Stimulated activated CD8-positive, alpha-beta memory T cell treated with anti-CD3 and anti-CD28 coated beads, Interleukin-7, amount 100 ng/mL, for 4 hours (primary cell): ENCODE measurements at regions not wholly inside any gene's neighbourhood (a gene's known extent, or its start where the extent isn't known, plus 50 kb on each side); places are given as distances from the start of the nearest gene placed in this dataset.
"Not testable (repeated sequence)": the region's sequence is repeated elsewhere in the genome, so short reads cannot be mapped to it uniquely, and the experiment has no call there.

Source experiments
- DNase-seq, 2 donors: peaks; one replicate each; pipeline ENCODE4 v3.0.0-alpha.2; 2020; ENCODE audit warnings: low read depth in 2 of 2

- no peak for DNase-seq
Observed at GRCh38 chr18:10351219-10351818, 103.1 kb upstream of the APCDD1 start.

GRCh38 chr18:10351858-10352257, 102.6 kb upstream of the APCDD1 start:
- DNase-seq, result no peak

GRCh38 chr18:10352671-10353070, 101.8 kb upstream of the APCDD1 start:
- no peak for DNase-seq

GRCh38 chr18:10353791-10354190, 100.6 kb upstream of the APCDD1 start:
- DNase-seq, result no peak

GRCh38 chr18:10354241-10354811, 100.1 kb upstream of the APCDD1 start:
- DNase-seq, result no peak

- DNase-seq, result no peak
Observed at GRCh38 chr18:10354890-10355289, 99.5 kb upstream of the APCDD1 start.

GRCh38 chr18:10356999-10357398, 97.4 kb upstream of the APCDD1 start:
- not testable (repeated sequence) for DNase-seq

- no peak for DNase-seq
Observed at GRCh38 chr18:10361660-10362059, 92.8 kb upstream of the APCDD1 start.

GRCh38 chr18:10365021-10365500, 89.4 kb upstream of the APCDD1 start:
- DNase-seq, result no peak

GRCh38 chr18:10365901-10366300, 88.5 kb upstream of the APCDD1 start:
- DNase-seq, result no peak

GRCh38 chr18:10367836-10368235, 86.6 kb upstream of the APCDD1 start:
- DNase-seq, result no peak

- DNase-seq, result no peak
Observed at GRCh38 chr18:10368456-10369453, 85.7 kb upstream of the APCDD1 start.

- DNase-seq, result no peak
Observed at GRCh38 chr18:10370716-10371115, 83.7 kb upstream of the APCDD1 start.

- no peak for DNase-seq
Observed at GRCh38 chr18:10371165-10371564, 83.3 kb upstream of the APCDD1 start.

GRCh38 chr18:10374195-10374594, 80.2 kb upstream of the APCDD1 start:
- DNase-seq, result no peak

- no peak for DNase-seq
Observed at GRCh38 chr18:10374636-10375293, 79.7 kb upstream of the APCDD1 start.

- DNase-seq, result no peak
Observed at GRCh38 chr18:10376731-10377130, 77.7 kb upstream of the APCDD1 start.

GRCh38 chr18:10377956-10378355, 76.5 kb upstream of the APCDD1 start:
- no peak for DNase-seq

- DNase-seq, result no peak
Observed at GRCh38 chr18:10378688-10379420, 75.6 kb upstream of the APCDD1 start.

- DNase-seq, result no peak
Observed at GRCh38 chr18:10379522-10379921, 74.9 kb upstream of the APCDD1 start.

- no peak for DNase-seq
Observed at GRCh38 chr18:10381516-10381915, 72.9 kb upstream of the APCDD1 start.
